ENCODE measurements at regions not wholly inside any gene's neighbourhood (a gene's known extent, or its start where the extent isn't known, plus 50 kb on each side); places are given as distances from the start of the nearest gene placed in this dataset.

DNA sequence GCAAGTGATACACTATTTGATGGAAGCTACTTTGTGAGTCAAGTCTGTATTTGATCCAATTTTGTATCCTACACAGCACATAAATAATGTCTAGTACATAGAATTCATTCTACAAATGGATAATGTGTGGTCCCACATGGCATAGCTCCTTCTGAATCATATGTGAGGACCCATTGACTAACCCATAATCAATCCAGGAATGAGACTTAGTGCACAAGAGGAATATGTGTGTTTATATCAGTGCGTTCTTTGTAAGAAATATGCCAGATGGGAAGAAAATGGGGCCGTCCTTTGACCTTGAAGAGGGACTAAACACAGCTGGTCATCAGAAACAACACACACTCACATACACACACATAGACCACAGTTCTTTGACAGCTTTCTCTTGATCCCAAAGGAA, 282.7 kb upstream of the SEMA6D start:
- H3F3A ChIP-seq (ENCODE audit: insufficient read depth, low read length), result no peaks in the 10 kb centered on the region
- no peak overlapping the region for H2AFZ ChIP-seq (ENCODE audit: low read length)
- H3K4me3 ChIP-seq (ENCODE audit: low read length), result no peak overlapping the region
- no peak for DNase-seq
- no peaks in the 10 kb centered on the region for H3K9me2 ChIP-seq (replicated peaks; ENCODE audit: insufficient read depth, low read length)
- H3K4me1 ChIP-seq (ENCODE audit: low read length), result no peaks in the 10 kb centered on the region
- no peak overlapping the region for H3K27ac ChIP-seq (ENCODE audit: low read length)
- H3K9ac ChIP-seq (ENCODE audit: low read length), result no peak overlapping the region
- H3K4me2 ChIP-seq (ENCODE audit: low read depth, low read length), result no peak overlapping the region
- H3K9me3 ChIP-seq (replicated peaks; ENCODE audit: insufficient read depth, low read length), result no peaks in the 10 kb centered on the region
- no peaks in the 10 kb centered on the region for H4K20me1 ChIP-seq (ENCODE audit: insufficient read depth, low read length)
- no peak for TF ChIP-seq EZH2 (optimal IDR thresholded peaks at IDR 0.05; ENCODE audit: low read depth, low read length)
- TF ChIP-seq, protein P1, sequence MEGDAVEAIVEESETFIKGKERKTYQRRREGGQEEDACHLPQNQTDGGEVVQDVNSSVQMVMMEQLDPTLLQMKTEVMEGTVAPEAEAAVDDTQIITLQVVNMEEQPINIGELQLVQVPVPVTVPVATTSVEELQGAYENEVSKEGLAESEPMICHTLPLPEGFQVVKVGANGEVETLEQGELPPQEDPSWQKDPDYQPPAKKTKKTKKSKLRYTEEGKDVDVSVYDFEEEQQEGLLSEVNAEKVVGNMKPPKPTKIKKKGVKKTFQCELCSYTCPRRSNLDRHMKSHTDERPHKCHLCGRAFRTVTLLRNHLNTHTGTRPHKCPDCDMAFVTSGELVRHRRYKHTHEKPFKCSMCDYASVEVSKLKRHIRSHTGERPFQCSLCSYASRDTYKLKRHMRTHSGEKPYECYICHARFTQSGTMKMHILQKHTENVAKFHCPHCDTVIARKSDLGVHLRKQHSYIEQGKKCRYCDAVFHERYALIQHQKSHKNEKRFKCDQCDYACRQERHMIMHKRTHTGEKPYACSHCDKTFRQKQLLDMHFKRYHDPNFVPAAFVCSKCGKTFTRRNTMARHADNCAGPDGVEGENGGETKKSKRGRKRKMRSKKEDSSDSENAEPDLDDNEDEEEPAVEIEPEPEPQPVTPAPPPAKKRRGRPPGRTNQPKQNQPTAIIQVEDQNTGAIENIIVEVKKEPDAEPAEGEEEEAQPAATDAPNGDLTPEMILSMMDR (IDR thresholded peaks at IDR 0.05; ENCODE audit: low read length), result no peak
- no peak for TF ChIP-seq EZH2phosphoT487 (IDR thresholded peaks at IDR 0.05; ENCODE audit: low read length)
- H3K79me2 ChIP-seq (ENCODE audit: low read length), result no peaks in the 10 kb centered on the region
- no peaks in the 10 kb centered on the region for H3K27me3 ChIP-seq (replicated peaks; ENCODE audit: insufficient read depth, low read length)
- H3K36me3 ChIP-seq (replicated peaks; ENCODE audit: insufficient read depth, low read length), result no peaks in the 10 kb centered on the region

DNA sequence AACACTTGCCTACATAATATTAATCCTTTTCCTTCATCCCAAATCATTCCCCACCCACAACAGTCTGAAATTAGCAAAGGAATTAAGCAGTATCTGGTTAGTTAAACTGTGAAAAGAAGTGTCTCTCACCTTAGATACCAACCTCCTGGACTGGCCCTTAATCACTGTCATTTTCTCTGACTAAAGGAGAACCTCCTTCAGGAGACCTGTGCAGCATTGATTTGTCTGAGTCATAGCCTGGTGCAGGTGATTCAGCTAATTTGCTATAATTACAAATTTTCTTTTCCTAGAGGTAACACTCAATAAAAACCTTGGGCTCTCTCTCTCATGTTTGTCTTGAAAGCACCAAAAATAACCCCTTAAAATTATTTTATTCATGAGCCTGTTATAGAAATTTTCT, 279.8 kb upstream of the SEMA6D start:
- no peak overlapping the region for H3K9ac ChIP-seq (ENCODE audit: low read length)
- no peaks in the 10 kb centered on the region for H3K9me3 ChIP-seq (replicated peaks; ENCODE audit: insufficient read depth, low read length)
- TF ChIP-seq, protein P1 (IDR thresholded peaks at IDR 0.05; ENCODE audit: low read length), result no peak
- TF ChIP-seq EZH2 (optimal IDR thresholded peaks at IDR 0.05; ENCODE audit: low read depth, low read length), result no peak
- H3K4me2 ChIP-seq (ENCODE audit: low read depth, low read length), result no peak overlapping the region
- no peaks in the 10 kb centered on the region for H3K4me1 ChIP-seq (ENCODE audit: low read length)
- H3K9me2 ChIP-seq (replicated peaks; ENCODE audit: insufficient read depth, low read length), result no peaks in the 10 kb centered on the region
- H2AFZ ChIP-seq (ENCODE audit: low read length), result no peak overlapping the region
- H3K4me3 ChIP-seq (ENCODE audit: low read length), result no peak overlapping the region
- no peaks in the 10 kb centered on the region for H3K27me3 ChIP-seq (replicated peaks; ENCODE audit: insufficient read depth, low read length)
- no peaks in the 10 kb centered on the region for H4K20me1 ChIP-seq (ENCODE audit: insufficient read depth, low read length)
- no peaks in the 10 kb centered on the region for H3F3A ChIP-seq (ENCODE audit: insufficient read depth, low read length)
- H3K79me2 ChIP-seq (ENCODE audit: low read length), result no peaks in the 10 kb centered on the region
- H3K36me3 ChIP-seq (replicated peaks; ENCODE audit: insufficient read depth, low read length), result no peaks in the 10 kb centered on the region
- DNase-seq, result no peak
- no peak overlapping the region for H3K27ac ChIP-seq (ENCODE audit: low read length)

DNA sequence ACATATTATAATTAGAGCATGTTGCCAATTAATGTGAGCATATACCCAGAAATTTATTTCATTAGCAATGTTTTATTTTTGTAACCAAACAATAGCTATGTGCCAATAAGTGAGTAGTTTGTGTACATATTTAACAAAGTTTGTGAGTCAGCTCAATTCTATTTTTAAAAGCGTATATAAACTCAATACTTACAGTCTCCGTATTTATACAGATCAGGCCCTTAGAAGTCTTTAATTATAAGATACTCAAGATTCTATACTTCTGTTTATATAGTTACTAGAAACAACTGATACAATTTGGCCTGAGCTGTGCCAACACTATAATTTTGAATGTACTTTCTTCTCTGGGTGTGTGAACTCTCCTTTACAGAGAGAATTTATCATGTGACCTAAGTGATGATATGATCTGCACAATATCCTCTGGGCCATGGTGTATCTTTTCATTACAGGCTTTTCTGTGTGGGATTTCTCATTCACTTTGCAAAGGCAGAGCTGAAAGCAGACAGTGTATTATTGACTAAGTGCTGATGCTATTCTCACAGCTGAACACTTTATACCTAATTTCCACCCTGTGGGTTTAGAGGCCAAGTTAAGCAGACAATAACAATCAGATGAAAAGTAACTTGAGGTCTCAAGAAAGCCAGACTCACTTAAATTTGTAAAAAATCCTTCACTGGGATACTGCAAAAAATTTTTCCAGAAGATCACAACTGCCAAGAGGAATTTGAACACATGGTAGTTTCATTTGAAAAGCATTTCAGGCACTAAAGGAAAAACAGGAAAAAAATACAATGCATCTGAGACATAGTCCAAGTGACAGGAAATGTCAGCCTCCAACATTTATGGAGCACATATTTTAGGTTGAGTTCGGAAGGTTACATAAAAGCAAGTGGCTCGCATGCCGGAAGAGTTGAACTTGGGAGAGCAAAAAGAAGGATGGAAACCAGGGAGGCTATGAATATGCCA, 277.9 kb upstream of the SEMA6D start:
- no peak overlapping the region for H3K4me2 ChIP-seq (ENCODE audit: low read depth, low read length)
- H3F3A ChIP-seq (ENCODE audit: insufficient read depth, low read length), result no peaks in the 10 kb centered on the region
- no peak overlapping the region for H3K4me3 ChIP-seq (ENCODE audit: low read length)
- H3K9ac ChIP-seq (ENCODE audit: low read length), result no peak overlapping the region
- H3K27ac ChIP-seq (ENCODE audit: low read length), result no peak overlapping the region
- H4K20me1 ChIP-seq (ENCODE audit: insufficient read depth, low read length), result no peaks in the 10 kb centered on the region
- no peaks in the 10 kb centered on the region for H3K79me2 ChIP-seq (ENCODE audit: low read length)
- H3K9me3 ChIP-seq (replicated peaks; ENCODE audit: insufficient read depth, low read length), result no peaks in the 10 kb centered on the region
- TF ChIP-seq EZH2 (optimal IDR thresholded peaks at IDR 0.05; ENCODE audit: low read depth, low read length), result no peak
- TF ChIP-seq EZH2phosphoT487 (IDR thresholded peaks at IDR 0.05; ENCODE audit: low read length), result no peak
- TF ChIP-seq, protein P1 (IDR thresholded peaks at IDR 0.05; ENCODE audit: low read length), result no peak
- no peak overlapping the region for H2AFZ ChIP-seq (ENCODE audit: low read length)
- no peaks in the 10 kb centered on the region for H3K4me1 ChIP-seq (ENCODE audit: low read length)
- H3K9me2 ChIP-seq (replicated peaks; ENCODE audit: insufficient read depth, low read length), result no peaks in the 10 kb centered on the region
- H3K27me3 ChIP-seq (replicated peaks; ENCODE audit: insufficient read depth, low read length), result no peaks in the 10 kb centered on the region
- no peak for DNase-seq
- H3K36me3 ChIP-seq (replicated peaks; ENCODE audit: insufficient read depth, low read length), result no peaks in the 10 kb centered on the region

Measured in MM.1S (cell line).